ENCODE measurements at regions not wholly inside any gene's neighbourhood (a gene's known extent, or its start where the extent isn't known, plus 50 kb on each side); places are given as distances from the start of the nearest gene placed in this dataset.

DNA sequence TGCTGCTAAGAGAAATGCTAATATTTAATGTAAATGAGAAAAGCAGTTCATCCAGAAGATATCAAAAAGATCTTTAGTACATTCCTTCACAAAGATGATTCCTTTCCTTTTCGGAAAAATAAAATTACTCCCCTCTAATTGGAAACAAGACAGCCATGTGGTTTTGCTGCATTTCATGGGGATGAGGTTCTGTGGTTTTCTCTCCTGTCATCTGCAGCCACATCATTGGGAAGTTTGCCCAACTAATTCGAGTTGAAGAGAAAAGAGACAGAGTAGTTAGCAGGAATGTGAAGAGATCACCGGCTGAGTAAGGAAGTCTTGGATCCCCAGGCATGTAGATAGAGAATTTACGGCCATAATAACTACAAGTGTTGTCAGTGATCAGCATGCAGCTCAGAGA lies 122.1 kb downstream of the CYSLTR2 start:
- POLR2A ChIA-PET: interaction anchor here in 1 of 2 donors (0.6 kb wide), 1 partner anchor 317 kb away, joined by 3 read pairs; no protein-coding TSS in a partner anchor
- H3K9me3 ChIP-seq: no peaks in the 10 kb centered on the region
- 57% methylated on average over 2 of the region's 4 CpGs for WGBS (ENCODE audit: insufficient coverage)

DNA sequence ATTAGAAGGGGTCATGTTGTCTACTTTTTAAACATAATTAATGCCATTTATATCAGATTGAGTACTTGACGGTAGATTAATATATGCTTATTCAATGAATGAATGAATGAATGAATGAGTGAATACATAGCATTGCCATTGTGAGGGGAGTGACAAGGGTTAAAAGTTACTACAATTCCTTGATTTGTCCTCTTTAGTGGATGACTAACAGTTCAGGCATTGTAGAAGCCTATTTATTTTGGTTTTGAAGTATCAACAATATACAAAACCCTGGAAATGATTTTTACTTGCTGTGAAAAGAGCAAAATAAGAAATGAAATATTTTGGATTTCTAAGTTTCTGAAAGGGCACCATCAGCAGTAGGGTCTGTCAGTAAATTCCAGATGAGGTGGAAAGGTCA lies 122.7 kb downstream of the CYSLTR2 start:
- DNase-seq: no peak
- H3K9me3 ChIP-seq: no peaks in the 10 kb centered on the region
- peaks cover 10 to 24% (median 12%) of the 10 kb centered on the region in 3 donors for H3K9me3 Mint-ChIP-seq
- H3K36me3 Mint-ChIP-seq: no peaks in the 10 kb centered on the region
- no CpG with 5 or more reads among the region's 1 CpG for WGBS (ENCODE audit: insufficient coverage)
- peaks cover 0 to 2% (median 0%) of the 10 kb centered on the region in 3 donors for H3K4me1 Mint-ChIP-seq
- no peak for ATAC-seq (replicated peaks in 1 of 4)
- H3K27ac Mint-ChIP-seq: no peak overlapping the region
- no peaks in the 10 kb centered on the region for H3K4me1 ChIP-seq (ENCODE audit: control insufficient read depth in 1 of 2, extremely low read depth in 1 of 2, insufficient read depth in 2 of 2, low read length in 2 of 2)
- H3K36me3 ChIP-seq (ENCODE audit: control insufficient read depth in 2 of 2, extremely low read depth in 1 of 2, insufficient read depth in 1 of 2, low read length in 1 of 2): no peaks in the 10 kb centered on the region
- no peak overlapping the region for H3K27ac ChIP-seq (ENCODE audit: low read length)
- H3K27me3 Mint-ChIP-seq: peaks cover 5 to 8% of the 10 kb centered on the region in 2 donors
- no peaks in the 10 kb centered on the region for H3K27me3 ChIP-seq (replicated peaks in 1 of 2; ENCODE audit: control insufficient read depth in 2 of 2, extremely low read depth in 1 of 2, insufficient read depth in 2 of 2, low read length in 1 of 2)
- POLR2A ChIA-PET: interaction anchor here in 1 of 2 donors (0.6 kb wide), 1 partner anchor 318 kb away, joined by 3 read pairs; no protein-coding TSS in a partner anchor
- CTCF ChIA-PET: interaction anchor here in 1 of 2 donors (1.1 kb wide), 1 partner anchor 443 kb away, joined by 3 read pairs; no protein-coding TSS in a partner anchor
- H3K4me3 Mint-ChIP-seq: no peak overlapping the region
- no peak overlapping the region for H3K4me3 ChIP-seq (ENCODE audit: control insufficient read depth in 1 of 2, extremely low read depth in 1 of 2, low read length in 1 of 2)

More for the DNA sequence above, 122.1 kb downstream of the CYSLTR2 start:
- ATAC-seq (replicated peaks in 1 of 4) (no peak), DNase-seq (no peak)
- no peaks in the 10 kb centered on the region for H3K27me3 ChIP-seq (replicated peaks in 1 of 2; ENCODE audit: control insufficient read depth in 2 of 2, extremely low read depth in 1 of 2, insufficient read depth in 2 of 2, low read length in 1 of 2)
- no peak overlapping the region for H3K4me3 ChIP-seq (ENCODE audit: control insufficient read depth in 1 of 2, extremely low read depth in 1 of 2, low read length in 1 of 2)
- no peak overlapping the region for H3K27ac ChIP-seq (ENCODE audit: low read length)
- H3K9me3 Mint-ChIP-seq: peaks cover 9 to 20% (median 10%) of the 10 kb centered on the region in 3 donors
- no peaks in the 10 kb centered on the region for H3K36me3 ChIP-seq (ENCODE audit: control insufficient read depth in 2 of 2, extremely low read depth in 1 of 2, insufficient read depth in 1 of 2, low read length in 1 of 2)
- H3K4me3 Mint-ChIP-seq: no peak overlapping the region
- no peak overlapping the region for H3K27ac Mint-ChIP-seq
- H3K36me3 Mint-ChIP-seq: no peaks in the 10 kb centered on the region
- no peaks in the 10 kb centered on the region for H3K4me1 ChIP-seq (ENCODE audit: control insufficient read depth in 1 of 2, extremely low read depth in 1 of 2, insufficient read depth in 2 of 2, low read length in 2 of 2)
- CTCF ChIA-PET: interaction anchor here (0.7 to 1.1 kb wide), 2 partner anchors 442 to 649 kb away, joined by 3 read pairs; no protein-coding TSS in a partner anchor
- H3K27me3 Mint-ChIP-seq: peaks cover 5 to 8% of the 10 kb centered on the region in 2 donors
- peaks cover 0 to 2% (median 0%) of the 10 kb centered on the region in 3 donors for H3K4me1 Mint-ChIP-seq

DNA sequence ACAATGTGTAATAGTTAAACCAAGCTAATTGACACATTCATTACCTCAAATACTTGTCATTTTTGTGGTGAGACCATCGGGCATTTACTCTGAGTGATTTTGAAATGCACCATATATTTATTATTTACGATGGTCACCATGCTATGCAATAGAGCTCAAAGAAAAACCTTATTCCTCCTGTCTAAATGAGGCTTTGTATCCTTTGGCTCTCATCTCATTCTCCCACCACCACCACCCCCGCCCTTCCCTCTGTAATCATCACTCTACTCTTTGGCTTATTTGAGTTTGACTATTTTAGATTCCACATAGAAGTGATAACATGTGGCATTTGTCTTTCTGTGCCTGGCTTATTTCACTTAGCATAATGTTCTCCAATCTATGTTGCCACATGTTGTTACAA lies 124.9 kb downstream of the CYSLTR2 start:
- no peak overlapping the region for H3K4me3 Mint-ChIP-seq
- no peak overlapping the region for H3K27ac Mint-ChIP-seq
- ChIA-PET POLR2A (no interaction called here), CTCF (no interaction called here)
- peaks cover 10 to 27% (median 15%) of the 10 kb centered on the region in 3 donors for H3K9me3 Mint-ChIP-seq
- Histone ChIP-seq H3K36me3 (ENCODE audit: control insufficient read depth in 2 of 2, extremely low read depth in 1 of 2, insufficient read depth in 1 of 2, low read length in 1 of 2) (no peaks in the 10 kb centered on the region), H3K27me3 (replicated peaks in 1 of 2; ENCODE audit: control insufficient read depth in 2 of 2, extremely low read depth in 1 of 2, insufficient read depth in 2 of 2, low read length in 1 of 2) (peaks cover 0 to 7% of the 10 kb centered on the region in 2 experiments), H3K4me1 (ENCODE audit: control insufficient read depth in 1 of 2, extremely low read depth in 1 of 2, insufficient read depth in 2 of 2, low read length in 2 of 2) (no peaks in the 10 kb centered on the region), H3K4me3 (ENCODE audit: control insufficient read depth in 1 of 2, extremely low read depth in 1 of 2, low read length in 1 of 2) (no peak overlapping the region), H3K27ac (ENCODE audit: low read length) (no peak overlapping the region), H3K9me3 (no peaks in the 10 kb centered on the region)
- no peak for DNase-seq
- 100% methylated on average over 1 of the region's 3 CpGs for WGBS (ENCODE audit: insufficient coverage)
- no peak for ATAC-seq (replicated peaks in 1 of 4)
- H3K27me3 Mint-ChIP-seq: peaks cover 5 to 11% of the 10 kb centered on the region in 2 donors
- no peaks in the 10 kb centered on the region for H3K4me1 Mint-ChIP-seq
- no peaks in the 10 kb centered on the region for H3K36me3 Mint-ChIP-seq

DNA sequence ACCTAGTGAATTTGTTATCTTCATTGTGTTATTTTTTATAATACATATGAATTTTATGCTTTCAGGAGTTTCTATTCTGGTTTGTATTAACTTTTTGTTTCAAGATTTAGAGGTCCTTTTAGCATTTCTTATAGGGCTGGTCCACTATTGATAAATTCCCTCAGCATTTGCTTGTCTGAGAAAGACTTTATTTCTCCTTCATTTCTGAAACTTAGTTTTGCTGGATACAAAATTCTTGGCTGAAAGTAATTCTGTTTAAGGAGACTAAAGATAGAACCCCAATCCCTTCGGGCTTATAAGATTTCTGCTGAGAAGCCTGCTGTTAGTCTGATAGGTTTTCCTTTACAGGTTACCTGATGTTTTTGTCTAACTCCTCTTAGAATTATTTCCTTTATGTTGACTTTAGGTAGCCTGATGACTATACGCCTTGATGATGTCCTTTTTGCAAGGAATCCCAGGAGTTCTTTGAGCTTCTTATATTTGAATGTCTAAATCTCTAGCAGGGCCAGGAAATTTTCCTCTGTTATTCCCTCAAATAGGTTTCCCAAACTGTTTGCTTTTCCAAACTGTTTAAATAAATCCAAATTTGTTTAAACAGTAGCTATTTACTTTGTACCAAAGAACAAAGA lies 127.1 kb downstream of the CYSLTR2 start:
- CTCF ChIA-PET: interaction anchor here in 1 of 2 donors (0.7 to 1.0 kb wide), 2 partner anchors 12 to 13 kb away, joined by 3 read pairs; no protein-coding TSS in a partner anchor
- H3K4me1 Mint-ChIP-seq: no peaks in the 10 kb centered on the region
- POLR2A ChIA-PET: interaction anchor here in 1 of 2 donors (0.7 kb wide), 1 partner anchor 14 kb away, joined by 3 read pairs; no protein-coding TSS in a partner anchor

DNA sequence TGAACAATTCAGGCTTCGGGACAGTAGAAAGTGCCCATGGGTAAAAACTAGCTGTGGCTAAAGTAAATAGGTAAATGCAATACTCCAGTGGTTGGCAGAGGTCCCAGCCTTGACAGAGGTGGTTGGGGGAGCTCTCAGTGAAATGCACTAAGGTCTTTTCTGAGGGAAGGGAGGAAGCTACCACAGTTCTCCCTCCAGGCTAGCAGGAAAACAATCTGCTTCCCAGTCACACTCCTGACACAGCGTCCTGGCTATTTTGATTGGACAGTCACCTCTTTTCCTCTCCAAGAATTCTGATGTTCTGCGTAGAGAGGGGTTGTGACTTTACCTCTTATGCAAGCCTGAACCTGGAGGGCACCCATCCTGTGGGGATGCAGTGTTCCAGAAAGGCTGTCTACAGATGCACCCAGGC lies 128.7 kb downstream of the CYSLTR2 start:
- H3K36me3 Mint-ChIP-seq: no peaks in the 10 kb centered on the region
- H3K9me3 Mint-ChIP-seq: peaks cover 10 to 27% (median 15%) of the 10 kb centered on the region in 3 donors
- Histone ChIP-seq H3K36me3 (ENCODE audit: control insufficient read depth in 2 of 2, extremely low read depth in 1 of 2, insufficient read depth in 1 of 2, low read length in 1 of 2) (no peaks in the 10 kb centered on the region), H3K9me3 (no peaks in the 10 kb centered on the region), H3K4me1 (ENCODE audit: control insufficient read depth in 1 of 2, extremely low read depth in 1 of 2, insufficient read depth in 2 of 2, low read length in 2 of 2) (no peaks in the 10 kb centered on the region), H3K4me3 (ENCODE audit: control insufficient read depth in 1 of 2, extremely low read depth in 1 of 2, low read length in 1 of 2) (no peak overlapping the region), H3K27me3 (replicated peaks in 1 of 2; ENCODE audit: control insufficient read depth in 2 of 2, extremely low read depth in 1 of 2, insufficient read depth in 2 of 2, low read length in 1 of 2) (peaks cover 0 to 7% of the 10 kb centered on the region in 2 experiments), H3K27ac (ENCODE audit: low read length) (no peak overlapping the region)
- WGBS (ENCODE audit: insufficient coverage): no CpG with 5 or more reads among the region's 3 CpGs
- peaks cover 4 to 6% of the 10 kb centered on the region in 2 donors for H3K27me3 Mint-ChIP-seq
- CTCF ChIA-PET: interaction anchor here (0.6 to 2.1 kb wide), 4 partner anchors 15 to 182 kb away, joined by 3 to 6 read pairs (median 4); no protein-coding TSS in a partner anchor
- DNase-seq: no peak
- no peaks in the 10 kb centered on the region for H3K4me1 Mint-ChIP-seq
- H3K4me3 Mint-ChIP-seq: no peak overlapping the region
- POLR2A ChIA-PET: no interaction called here
- H3K27ac Mint-ChIP-seq: no peak overlapping the region
- no peak for ATAC-seq (replicated peaks in 1 of 4)

More for the DNA sequence above, 127.1 kb downstream of the CYSLTR2 start:
- ATAC-seq (replicated peaks in 1 of 4): no peak
- peaks cover 10 to 27% (median 15%) of the 10 kb centered on the region in 3 donors for H3K9me3 Mint-ChIP-seq
- Histone ChIP-seq H3K4me3 (ENCODE audit: control insufficient read depth in 1 of 2, extremely low read depth in 1 of 2, low read length in 1 of 2) (no peak overlapping the region), H3K36me3 (ENCODE audit: control insufficient read depth in 2 of 2, extremely low read depth in 1 of 2, insufficient read depth in 1 of 2, low read length in 1 of 2) (no peaks in the 10 kb centered on the region), H3K9me3 (no peaks in the 10 kb centered on the region), H3K4me1 (ENCODE audit: control insufficient read depth in 1 of 2, extremely low read depth in 1 of 2, insufficient read depth in 2 of 2, low read length in 2 of 2) (no peaks in the 10 kb centered on the region), H3K27ac (ENCODE audit: low read length) (no peak overlapping the region), H3K27me3 (replicated peaks in 1 of 2; ENCODE audit: control insufficient read depth in 2 of 2, extremely low read depth in 1 of 2, insufficient read depth in 2 of 2, low read length in 1 of 2) (peaks cover 0 to 7% of the 10 kb centered on the region in 2 experiments)
- no peaks in the 10 kb centered on the region for H3K36me3 Mint-ChIP-seq
- no peak overlapping the region for H3K4me3 Mint-ChIP-seq
- peaks cover 5 to 6% of the 10 kb centered on the region in 2 donors for H3K27me3 Mint-ChIP-seq
- H3K27ac Mint-ChIP-seq: no peak overlapping the region
- no peak for DNase-seq
- 80% methylated on average over 1 of the region's 2 CpGs for WGBS (ENCODE audit: insufficient coverage)

DNA sequence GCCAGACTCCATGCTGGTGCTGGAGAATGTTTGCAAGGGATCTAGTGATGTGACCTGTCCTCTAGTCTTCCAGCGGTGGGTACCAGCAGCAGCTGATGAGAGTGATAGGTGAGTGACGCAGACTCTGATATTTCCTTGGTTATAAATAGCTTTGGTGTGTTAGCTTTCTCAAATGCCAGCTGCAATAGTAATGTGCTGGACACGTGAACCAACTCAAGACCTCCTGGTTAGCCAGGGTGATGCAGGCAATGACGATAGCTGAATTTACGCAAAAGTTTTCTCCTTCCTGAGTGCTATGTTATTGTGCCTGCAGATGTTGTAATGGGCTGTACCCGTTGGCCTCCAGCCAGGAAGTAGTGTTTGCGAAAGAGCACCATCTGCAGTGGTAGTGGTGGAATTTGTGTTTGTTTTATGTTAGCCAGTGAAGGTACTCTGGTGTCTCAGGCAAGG lies 129.5 kb downstream of the CYSLTR2 start:
- Histone ChIP-seq H3K27me3 (replicated peaks in 1 of 2; ENCODE audit: control insufficient read depth in 2 of 2, extremely low read depth in 1 of 2, insufficient read depth in 2 of 2, low read length in 1 of 2) (peaks cover 0 to 7% of the 10 kb centered on the region in 2 experiments), H3K4me1 (ENCODE audit: control insufficient read depth in 1 of 2, extremely low read depth in 1 of 2, insufficient read depth in 2 of 2, low read length in 2 of 2) (no peaks in the 10 kb centered on the region), H3K27ac (ENCODE audit: low read length) (no peak overlapping the region), H3K9me3 (no peaks in the 10 kb centered on the region), H3K36me3 (ENCODE audit: control insufficient read depth in 2 of 2, extremely low read depth in 1 of 2, insufficient read depth in 1 of 2, low read length in 1 of 2) (no peaks in the 10 kb centered on the region), H3K4me3 (ENCODE audit: control insufficient read depth in 1 of 2, extremely low read depth in 1 of 2, low read length in 1 of 2) (no peak overlapping the region)
- ChIA-PET POLR2A (interaction anchor here in 1 of 2 donors (0.5 kb wide), 1 partner anchor 661 kb away, joined by 3 read pairs; no protein-coding TSS in a partner anchor), CTCF (interaction anchor here (0.6 to 2.1 kb wide), 4 partner anchors 15 to 129 kb away, joined by 4 to 10 read pairs (median 6); no protein-coding TSS in a partner anchor)
- Mint-ChIP-seq H3K36me3 (no peaks in the 10 kb centered on the region), H3K27ac (no peak overlapping the region), H3K27me3 (peaks cover under 1 to 3% of the 10 kb centered on the region in 2 donors), H3K4me3 (no peak overlapping the region), H3K4me1 (no peaks in the 10 kb centered on the region), H3K9me3 (peaks cover 10 to 27% (median 15%) of the 10 kb centered on the region in 3 donors)
- DNase-seq: peak in 9 of 35 experiments; percentile 2 to 32 (median 7)
- ATAC-seq (replicated peaks in 1 of 4): no peak
- 87% methylated on average over 7 of the region's 7 CpGs for WGBS (ENCODE audit: insufficient coverage)

Measured in T-cell (primary cell).